Smooth muscle cell (in vitro differentiated cells): ENCODE measurements at regions not wholly inside any gene's neighbourhood (a gene's known extent, or its start where the extent isn't known, plus 50 kb on each side); places are given as distances from the start of the nearest gene placed in this dataset.
"Not testable (repeated sequence)": the region's sequence is repeated elsewhere in the genome, so short reads cannot be mapped to it uniquely, and the experiment has no call there.

ENCODE experiments used
- DNase-seq: peaks from one replicate; lab custom pipeline; 2025; ENCODE audit not compliant: unreplicated experiment; lab: John Stamatoyannopoulos, UW
- H2AFZ ChIP-seq: fragments of 200-600 bp; sonication (generic); 2 replicates; pipeline ENCODE4 v1.6.0; 2016; ENCODE audit warnings: antibody characterized with exemption, low read depth, mild to moderate bottlenecking
- H3F3A ChIP-seq: fragments of 200-600 bp; sonication (generic); 2 replicates; pipeline ENCODE4 v1.6.0; 2017; ENCODE audit warnings: antibody characterized with exemption, low read depth
- H3K27ac ChIP-seq: fragments of 200-600 bp; sonication (generic); 2 replicates; pipeline ENCODE4 v1.5.1; 2016; ENCODE audit warnings: low read depth, mild to moderate bottlenecking
- H3K27me3 ChIP-seq: fragments of 200-600 bp; sonication (generic); 2 replicates; pipeline ENCODE4 v1.6.1; 2016; ENCODE audit warnings: low read depth, mild to moderate bottlenecking
- H3K36me3 ChIP-seq: fragments of 200-600 bp; sonication (generic); 2 replicates; pipeline ENCODE4 v1.5.1; 2016; ENCODE audit warnings: low read depth
- H3K4me1 ChIP-seq: fragments of 200-600 bp; sonication (generic); 2 replicates; pipeline ENCODE4 v1.5.1; 2016; ENCODE audit warnings: low read depth
- H3K4me2 ChIP-seq: fragments of 200-600 bp; sonication (generic); 2 replicates; pipeline ENCODE4 v1.6.0; 2016; ENCODE audit warnings: mild to moderate bottlenecking
- H3K4me3 ChIP-seq: fragments of 200-600 bp; sonication (generic); 2 replicates; pipeline ENCODE4 v1.5.1; 2016; ENCODE audit warnings: mild to moderate bottlenecking
- H3K79me2 ChIP-seq: fragments of 200-600 bp; sonication (generic); 2 replicates; pipeline ENCODE4 v1.6.0; 2016; ENCODE audit warnings: low read depth, mild to moderate bottlenecking
- H3K9ac ChIP-seq: fragments of 200-600 bp; sonication (generic); 2 replicates; pipeline ENCODE4 v1.6.0; 2016; ENCODE audit warnings: low read depth
- H3K9me3 ChIP-seq: fragments of 200-600 bp; sonication (generic); replicated peaks from 2 replicates; pipeline ENCODE4 v1.5.1; 2016; ENCODE audit warnings: low read depth
- H4K20me1 ChIP-seq: fragments of 200-600 bp; sonication (generic); 2 replicates; pipeline ENCODE4 v1.6.0; 2016; ENCODE audit warnings: low read depth
- CTCF ChIP-seq: fragments of 200-600 bp; sonication (generic); IDR thresholded peaks from 2 replicates; pipeline ENCODE4 v1.5.1; 2017; ENCODE audit warnings: borderline replicate concordance, mild to moderate bottlenecking, antibody characterized with exemption; ENCODE audit not compliant: insufficient read depth, poor library complexity, severe bottlenecking
- WGBS: methylation state at CpG from one replicate; pipeline ENCODE4 v1.1.7; 2016; ENCODE audit warnings: low lambda C conversion rate; 5-methylcytosine and 5-hydroxymethylcytosine counted together

GRCh38 chr17:6257336-6257735, 177.6 kb downstream of the AIPL1 start:
- no peak overlapping the region for H3K4me2 ChIP-seq
- no peak overlapping the region for H3K27ac ChIP-seq
- no peak overlapping the region for H2AFZ ChIP-seq
- no peaks in the 10 kb centered on the region for H3F3A ChIP-seq
- H3K9me3 ChIP-seq, result no peaks in the 10 kb centered on the region
- no peaks in the 10 kb centered on the region for H3K36me3 ChIP-seq
- H3K4me3 ChIP-seq, result no peak overlapping the region
- peaks cover 4% of the 10 kb centered on the region for H3K27me3 ChIP-seq
- no peak for DNase-seq
- no peak overlapping the region for H3K9ac ChIP-seq
- no peak for TF ChIP-seq CTCF
- WGBS, result 34% methylated on average over 11 of the region's 11 CpGs
- no peaks in the 10 kb centered on the region for H4K20me1 ChIP-seq
- H3K4me1 ChIP-seq, result no peaks in the 10 kb centered on the region
- no peaks in the 10 kb centered on the region for H3K79me2 ChIP-seq

GRCh38 chr17:6255322-6255721, 179.6 kb downstream of the AIPL1 start:
- H3F3A ChIP-seq, result no peaks in the 10 kb centered on the region
- H3K9me3 ChIP-seq, result no peaks in the 10 kb centered on the region
- H3K79me2 ChIP-seq, result no peaks in the 10 kb centered on the region
- no peak overlapping the region for H3K27ac ChIP-seq
- no peak for DNase-seq
- no peak overlapping the region for H3K4me3 ChIP-seq
- no peaks in the 10 kb centered on the region for H3K27me3 ChIP-seq
- TF ChIP-seq CTCF, result no peak
- no peaks in the 10 kb centered on the region for H4K20me1 ChIP-seq
- no peaks in the 10 kb centered on the region for H3K36me3 ChIP-seq
- no peak overlapping the region for H3K9ac ChIP-seq
- H3K4me1 ChIP-seq, result no peaks in the 10 kb centered on the region
- no peak overlapping the region for H2AFZ ChIP-seq
- H3K4me2 ChIP-seq, result no peak overlapping the region

GRCh38 chr17:6254036-6254435, 180.9 kb downstream of the AIPL1 start:
- Histone ChIP-seq H3K9ac (no peak overlapping the region), H3K4me1 (no peaks in the 10 kb centered on the region), H3K79me2 (no peaks in the 10 kb centered on the region), H3K9me3 (no peaks in the 10 kb centered on the region), H3F3A (no peaks in the 10 kb centered on the region), H3K4me3 (no peak overlapping the region), H2AFZ (no peak overlapping the region), H3K4me2 (no peak overlapping the region), H3K27ac (no peak overlapping the region), H4K20me1 (no peaks in the 10 kb centered on the region), H3K36me3 (no peaks in the 10 kb centered on the region), H3K27me3 (no peaks in the 10 kb centered on the region)
- no peak for DNase-seq
- no peak for TF ChIP-seq CTCF
- WGBS, result 89% methylated on average over 5 of the region's 5 CpGs

GRCh38 chr17:6251640-6252039, 181.5 kb downstream of the WSCD1 start:
- H4K20me1 ChIP-seq, H3F3A ChIP-seq, H3K27me3 ChIP-seq, DNase-seq, H3K4me1 ChIP-seq, H3K27ac ChIP-seq, H3K4me2 ChIP-seq, H2AFZ ChIP-seq, H3K79me2 ChIP-seq, H3K9ac ChIP-seq, H3K36me3 ChIP-seq, H3K4me3 ChIP-seq, H3K9me3 ChIP-seq: not testable (repeated sequence)
- WGBS, result 74% methylated on average over 5 of the region's 5 CpGs
